GM19467 (cell line): ENCODE measurements at regions not wholly inside any gene's neighbourhood (a gene's known extent, or its start where the extent isn't known, plus 50 kb on each side); places are given as distances from the start of the nearest gene placed in this dataset.
"Not testable (repeated sequence)": the region's sequence is repeated elsewhere in the genome, so short reads cannot be mapped to it uniquely, and the experiment has no call there.

Source experiments
- ATAC-seq: cut with Tn5 transposase; IDR thresholded peaks from one replicate; pipeline ENCODE4 v1.9.1; 2021; ENCODE audit warnings: mild to moderate bottlenecking, moderate library complexity; ENCODE audit not compliant: unreplicated experiment

GRCh38 chr11:82225930-82226329 lies 507.7 kb downstream of the FAM181B start:
- ATAC-seq: no peak

- no peak for ATAC-seq
These were observed 508.2 kb downstream of the FAM181B start for GRCh38 chr11:82225502-82225901.

- ATAC-seq: no peak
These were observed 516.6 kb downstream of the FAM181B start for GRCh38 chr11:82216927-82217570.

GRCh38 chr11:82210011-82210410 lies 523.7 kb downstream of the FAM181B start:
- no peak for ATAC-seq

DNA sequence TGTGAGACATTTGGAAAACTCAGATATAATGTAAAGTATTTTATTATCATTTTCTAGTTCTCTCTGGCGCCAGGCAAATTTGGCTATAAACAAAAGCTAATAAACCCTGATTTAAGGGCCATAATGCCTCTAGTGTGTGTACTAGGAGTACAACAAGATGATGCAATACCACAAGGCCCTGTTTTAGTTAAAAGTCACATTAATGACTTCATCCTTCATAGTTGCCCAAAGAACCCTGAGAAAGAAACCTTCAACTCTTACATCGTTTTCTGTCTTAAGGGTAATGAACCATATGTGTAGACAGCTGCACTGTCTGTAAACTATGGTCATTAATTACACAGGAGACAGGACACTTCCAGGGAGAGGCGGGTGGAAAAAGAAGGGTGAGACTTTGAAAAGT lies 538.4 kb downstream of the FAM181B start:
- ATAC-seq: no peak

- ATAC-seq: no peak
These were observed 539.1 kb downstream of the FAM181B start for GRCh38 chr11:82194521-82194920.

DNA sequence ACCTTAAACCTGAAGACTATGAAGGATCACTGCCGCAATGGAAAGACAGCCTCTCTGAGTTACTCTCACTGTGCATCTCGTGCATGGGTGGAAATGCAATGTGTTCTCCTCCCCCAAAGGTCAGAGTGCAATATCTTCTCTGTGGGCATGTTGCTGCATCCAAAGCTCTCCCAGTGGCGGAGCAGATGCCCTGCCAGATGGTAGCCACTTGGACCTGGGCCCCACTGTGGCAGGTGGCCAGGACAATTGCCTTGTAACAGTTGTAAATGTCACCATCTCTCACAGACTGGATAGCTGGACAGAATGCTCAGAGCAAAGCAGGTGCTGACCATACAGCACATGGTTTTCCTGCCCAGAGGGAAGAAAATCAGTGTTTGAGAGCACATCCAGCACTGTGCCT lies 542.0 kb downstream of the FAM181B start:
- no peak for ATAC-seq

DNA sequence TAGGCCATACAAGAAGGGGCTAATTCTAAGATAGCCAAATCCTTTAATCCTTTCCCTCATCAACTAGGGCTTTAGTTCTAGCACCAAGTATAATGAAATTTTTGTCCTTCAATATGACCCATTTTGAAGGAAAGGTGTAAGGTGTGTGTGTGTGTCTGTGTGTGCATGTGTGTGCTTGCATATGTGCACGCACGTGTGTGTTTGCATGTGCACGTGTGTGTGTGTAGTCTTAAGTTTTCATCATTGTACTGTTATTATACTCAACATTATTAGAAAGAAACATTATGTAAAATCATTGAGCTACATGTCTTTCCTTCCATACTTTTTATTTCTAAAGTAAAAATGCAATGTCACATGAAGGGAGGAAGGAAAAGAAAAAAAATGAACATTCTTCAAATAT lies 547.7 kb downstream of the FAM181B start:
- no peak for ATAC-seq

- no peak for ATAC-seq
These were observed 548.7 kb downstream of the FAM181B start for GRCh38 chr11:82184966-82185365.

GRCh38 chr11:82183346-82183745 lies 550.3 kb downstream of the FAM181B start:
- ATAC-seq: no peak

DNA sequence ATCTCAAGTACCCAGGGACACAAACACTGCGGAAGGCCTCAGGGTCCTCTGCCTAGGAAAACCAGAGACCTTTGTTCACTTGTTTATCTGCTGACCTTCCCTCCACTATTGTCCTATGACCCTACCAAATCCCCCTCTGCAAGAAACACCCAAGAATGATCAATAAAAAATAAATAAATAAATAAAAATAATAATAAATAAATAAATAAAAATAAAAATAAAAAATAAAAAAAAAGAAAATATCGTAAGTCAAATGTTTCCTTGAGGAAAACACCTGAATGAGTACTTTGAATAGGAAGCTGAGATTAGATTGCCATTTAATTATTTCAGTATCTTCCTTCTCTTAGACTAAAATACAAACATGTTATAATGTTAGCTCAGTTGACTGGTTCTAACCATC lies 551.0 kb downstream of the FAM181B start:
- not testable (repeated sequence) for ATAC-seq

DNA sequence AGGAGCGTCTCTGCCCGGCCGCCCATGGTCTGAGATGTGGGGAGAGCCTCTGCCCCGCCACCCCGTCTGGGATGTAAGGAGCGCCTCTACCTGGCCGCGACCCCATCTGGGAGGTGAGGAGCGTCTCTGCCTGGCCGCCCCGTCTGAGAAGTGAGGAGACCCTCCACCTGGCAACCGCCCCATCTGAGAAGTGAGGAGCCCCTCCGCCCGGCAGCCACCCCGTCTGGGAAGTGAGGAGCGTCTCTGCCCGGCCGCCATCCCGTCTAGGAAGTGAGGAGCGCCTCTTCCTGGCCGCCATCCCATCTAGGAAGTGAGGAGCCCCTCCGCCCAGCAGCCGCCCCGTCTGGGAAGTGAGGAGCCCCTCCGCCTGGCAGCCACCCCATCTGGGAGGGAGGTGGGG lies 551.9 kb downstream of the FAM181B start:
- ATAC-seq: not testable (repeated sequence)

- no peak for ATAC-seq
These were observed 556.7 kb downstream of the FAM181B start for GRCh38 chr11:82176945-82177344.

DNA sequence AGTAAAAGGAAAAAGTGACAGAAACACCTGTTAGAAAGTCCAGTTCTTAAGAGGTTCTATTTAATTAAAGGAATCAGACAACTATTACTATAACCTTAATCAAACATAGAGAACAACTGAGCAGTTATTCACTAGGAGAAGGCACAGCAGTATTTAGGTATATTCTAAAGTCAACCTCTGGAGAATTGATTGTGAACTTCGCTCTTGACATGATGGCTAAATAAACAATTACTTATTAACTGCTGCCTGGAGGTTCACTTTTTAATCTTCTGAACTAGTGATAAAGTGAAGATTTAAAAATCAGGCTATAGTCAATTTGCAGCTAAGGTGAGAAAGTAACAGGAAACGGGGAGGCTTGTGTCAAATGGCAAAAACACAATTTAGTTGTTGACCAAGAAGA lies 557.3 kb downstream of the FAM181B start:
- no peak for ATAC-seq

DNA sequence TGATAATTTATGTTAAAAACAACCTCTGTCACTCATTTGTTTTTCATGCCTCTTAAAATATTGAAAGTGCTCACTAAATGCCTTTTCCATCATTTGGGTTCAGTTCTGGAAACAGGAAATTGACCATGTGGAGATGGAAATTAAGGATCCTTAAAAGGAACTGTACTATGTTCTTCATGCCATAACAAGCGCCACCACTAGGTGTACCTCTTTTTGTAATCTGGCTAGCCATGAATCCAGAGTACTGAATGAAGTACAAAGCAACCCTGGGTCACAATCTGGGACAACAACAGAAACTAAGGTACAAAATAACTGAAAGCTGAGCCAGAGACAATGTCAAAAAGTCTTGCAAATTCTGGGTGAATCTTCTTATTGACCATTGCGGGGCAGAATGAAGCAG lies 559.1 kb downstream of the FAM181B start:
- ATAC-seq: no peak

- no peak for ATAC-seq
These were observed 586.9 kb downstream of the FAM181B start for GRCh38 chr11:82146789-82147188.

DNA sequence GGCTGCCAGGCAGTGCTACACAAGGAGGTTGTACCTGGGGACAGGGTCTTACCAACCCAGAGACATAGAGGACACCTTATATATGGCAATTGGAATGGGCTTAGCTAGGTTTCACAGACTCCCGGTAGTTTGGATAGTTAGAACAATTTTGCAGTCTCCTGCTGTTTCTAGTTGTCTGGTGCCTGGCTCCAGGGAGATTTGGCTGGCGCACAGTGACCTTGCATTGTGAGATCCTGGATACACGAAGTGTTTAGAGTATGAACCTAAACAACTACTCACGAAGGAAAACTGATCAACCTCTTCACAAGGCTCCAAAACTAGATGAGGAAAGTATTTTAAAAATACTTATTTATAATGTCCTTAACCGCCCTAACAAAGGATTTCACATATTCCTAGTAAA lies 614.7 kb downstream of the FAM181B start:
- ATAC-seq: no peak

DNA sequence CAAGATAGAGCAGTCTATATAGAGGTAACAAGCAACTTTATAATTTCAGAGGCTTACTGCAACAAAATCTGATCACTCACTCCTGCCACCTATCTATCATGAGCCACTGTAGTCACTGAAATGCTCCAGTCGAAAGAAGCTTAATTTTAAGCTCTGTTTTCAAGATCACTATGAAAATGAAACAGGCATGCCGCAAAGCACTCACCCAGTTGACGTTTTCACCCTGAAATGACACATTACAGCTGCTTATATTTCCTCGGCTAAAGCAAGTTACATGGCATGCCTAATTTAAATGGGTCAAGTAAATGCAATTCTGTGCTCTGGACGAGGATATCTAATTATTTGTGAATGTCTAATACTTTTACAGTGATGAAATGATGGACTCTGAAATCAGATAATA lies 616.3 kb downstream of the FAM181B start:
- ATAC-seq: no peak

GRCh38 chr11:82105331-82105998 lies 628.2 kb downstream of the FAM181B start:
- ATAC-seq: no peak

- ATAC-seq: no peak
These were observed 640.8 kb downstream of the FAM181B start for GRCh38 chr11:82092904-82093303.

DNA sequence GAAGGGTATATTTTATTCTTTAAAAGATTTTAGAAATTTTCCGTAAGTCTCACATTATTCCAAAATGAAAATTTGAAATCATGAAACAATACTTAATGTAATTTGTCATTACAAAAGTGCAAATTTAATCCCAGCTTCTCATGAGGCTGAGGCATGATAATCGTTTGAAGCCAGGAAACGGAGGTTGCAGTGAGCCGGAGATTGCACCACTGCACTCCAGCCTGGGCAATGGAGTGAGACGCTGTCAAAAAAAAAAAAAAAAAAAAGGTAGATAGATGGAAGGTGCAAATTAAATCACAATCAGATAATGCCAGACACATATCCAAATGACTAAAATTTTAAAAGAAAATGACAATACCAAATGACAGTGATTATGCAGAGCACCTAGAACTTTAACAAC lies 644.2 kb downstream of the FAM181B start:
- ATAC-seq: no peak

DNA sequence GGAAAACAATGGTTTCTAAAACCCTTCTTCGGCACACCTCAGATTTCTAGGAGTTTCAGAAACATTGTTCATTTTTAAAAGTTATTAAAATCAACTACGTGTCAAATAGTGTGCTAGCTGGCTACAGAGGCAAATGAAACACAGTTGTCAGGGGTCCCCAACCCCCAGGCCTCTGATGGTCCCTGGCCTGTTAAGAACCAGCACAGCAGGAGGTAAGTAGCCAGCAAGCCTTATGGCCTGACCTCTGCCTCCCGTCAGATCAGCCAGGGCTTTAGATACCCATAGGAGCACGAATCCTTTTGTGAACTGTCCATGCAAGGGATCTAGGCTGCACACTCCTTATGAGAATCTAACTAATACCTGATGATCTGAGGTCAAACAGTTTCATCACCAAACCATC lies 648.2 kb downstream of the FAM181B start:
- ATAC-seq: no peak

DNA sequence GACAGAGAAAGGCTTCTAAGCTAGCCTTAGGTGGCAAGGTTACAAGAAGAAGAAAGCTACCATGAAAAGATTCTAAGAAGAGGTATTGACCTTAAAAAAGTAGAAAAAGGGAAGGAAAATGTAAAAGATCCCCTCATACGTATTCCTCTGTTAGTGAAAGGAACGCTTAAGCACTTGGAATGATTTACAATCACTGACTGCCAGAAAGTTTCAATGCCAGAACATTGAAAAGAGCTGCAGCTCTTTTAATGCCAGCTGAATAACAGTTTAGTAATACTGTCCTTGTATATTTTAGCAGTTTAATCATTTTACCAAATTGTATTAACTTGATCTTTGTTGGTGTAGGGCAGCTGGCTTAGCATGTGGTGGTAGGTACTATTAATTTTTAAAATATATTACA lies 650.7 kb downstream of the FAM181B start:
- ATAC-seq: no peak
